ENCODE measurements at regions not wholly inside any gene's neighbourhood (a gene's known extent, or its start where the extent isn't known, plus 50 kb on each side); places are given as distances from the start of the nearest gene placed in this dataset.

- no peak for DNase-seq (ENCODE audit: low spot score)
Measured at GRCh38 chr20:63057171-63058117, 50.7 kb upstream of the BHLHE23 start.

DNA sequence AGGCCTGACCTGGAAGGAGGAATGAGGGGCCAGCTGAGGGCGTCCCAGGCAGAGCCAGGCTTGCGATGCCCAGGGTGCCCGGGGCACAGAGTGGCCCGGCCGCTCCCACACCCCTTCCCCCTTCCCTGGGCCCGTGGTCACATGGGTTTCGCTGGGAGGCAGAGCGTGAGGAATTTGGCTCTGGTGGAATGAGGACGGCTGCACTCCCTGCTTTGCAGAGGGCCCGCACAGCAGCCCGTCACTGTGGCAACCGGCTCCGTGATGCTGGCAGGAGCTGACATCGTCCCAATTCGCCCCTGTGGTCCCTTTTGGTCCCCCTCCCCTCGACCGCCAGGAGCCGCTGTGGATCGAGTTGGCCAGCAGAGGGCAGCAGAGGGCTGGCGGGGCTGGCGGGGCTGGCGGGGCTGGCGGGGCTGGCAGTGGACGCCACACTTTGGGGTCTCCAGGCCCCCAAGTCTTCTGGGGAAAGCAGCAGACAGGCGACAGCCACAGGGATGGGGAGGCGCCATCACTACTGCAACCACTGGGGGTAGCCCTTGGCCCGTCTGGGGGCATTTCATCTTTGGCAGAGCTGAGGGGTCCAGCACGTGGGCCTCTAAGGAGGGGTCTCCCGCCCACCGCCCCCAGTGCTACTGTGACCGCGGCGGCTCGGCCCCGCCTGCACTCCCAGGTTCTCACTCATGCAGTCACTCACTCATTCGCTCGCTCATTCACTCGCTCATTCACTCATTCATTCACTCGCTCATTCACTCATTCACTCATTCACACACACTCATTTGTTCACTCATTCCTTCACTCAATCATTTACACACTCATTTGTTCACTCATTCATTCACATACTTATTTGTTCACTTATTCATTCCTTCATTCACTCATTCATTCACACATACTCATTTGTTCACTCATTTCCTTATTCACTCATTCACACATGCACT is 49.7 kb upstream of the BHLHE23 start:
- no peak for DNase-seq (ENCODE audit: low spot score)
